DND-41 (cell line): ENCODE measurements at regions not wholly inside any gene's neighbourhood (a gene's known extent, or its start where the extent isn't known, plus 50 kb on each side); places are given as distances from the start of the nearest gene placed in this dataset.

Experiments
- ATAC-seq: fragments of 200-7000 bp; cut with Tn5 transposase; 3 replicates; pipeline ENCODE4 v1.9.1; 2021; ENCODE audit warnings: low read depth; ENCODE audit not compliant: insufficient read depth
- DNase-seq: peaks from one replicate; pipeline ENCODE4 v3.0.0-alpha.2; 2020
- H2AFZ ChIP-seq: 2 replicates; pipeline ENCODE4 v1.6.0; 2012; ENCODE audit warnings: low read depth, low read length
- H3K27ac ChIP-seq: 2 replicates; pipeline ENCODE4 v1.5.1; 2012; ENCODE audit warnings: low read length, inconsistent platforms
- H3K27me3 ChIP-seq: fragments of 200-600 bp; sonication (generic); 2 replicates; pipeline ENCODE4 v1.6.0; 2012; ENCODE audit warnings: low read length, mild to moderate bottlenecking, inconsistent platforms; ENCODE audit not compliant: insufficient read depth, poor library complexity
- H3K36me3 ChIP-seq: 2 replicates; pipeline ENCODE4 v1.5.1; 2012; ENCODE audit warnings: low read length, inconsistent platforms; ENCODE audit not compliant: insufficient read depth
- H3K4me1 ChIP-seq: 2 replicates; pipeline ENCODE4 v1.5.1; 2012; ENCODE audit warnings: mild to moderate bottlenecking, low read length; ENCODE audit not compliant: insufficient read depth
- H3K4me2 ChIP-seq: 2 replicates; pipeline ENCODE4 v1.6.0; 2012; ENCODE audit warnings: mild to moderate bottlenecking, moderate library complexity, low read length, inconsistent platforms; ENCODE audit not compliant: insufficient read depth
- H3K4me3 ChIP-seq, 2 experiments: fragments of 200-600 bp in 1 of 2; shearing (Covaris generic) in 1 of 2; 2 replicates each; pipeline ENCODE4 v1.5.1; 2012 to 2016; ENCODE audit warnings: inconsistent platforms in 2 of 2, low read length in 2 of 2, mild to moderate bottlenecking in 2 of 2, low read depth in 1 of 2, moderate library complexity in 1 of 2
- H3K79me2 ChIP-seq: 2 replicates; pipeline ENCODE4 v1.6.0; 2012; ENCODE audit warnings: low read length, inconsistent platforms; ENCODE audit not compliant: insufficient read depth
- H3K9ac ChIP-seq: 2 replicates; pipeline ENCODE4 v1.6.0; 2012; ENCODE audit warnings: low read depth, mild to moderate bottlenecking, inconsistent platforms, low read length, moderate library complexity
- H3K9me3 ChIP-seq: 2 replicates; pipeline ENCODE4 v1.5.1; 2012; ENCODE audit warnings: low read length, moderate library complexity, mild to moderate bottlenecking, inconsistent platforms; ENCODE audit not compliant: insufficient read depth, severe bottlenecking
- H4K20me1 ChIP-seq: 2 replicates; pipeline ENCODE4 v1.6.0; 2012; ENCODE audit warnings: low read length; ENCODE audit not compliant: insufficient read depth
- CTCF ChIP-seq: IDR thresholded peaks from 2 replicates; pipeline ENCODE4 v1.5.1; 2012; ENCODE audit warnings: borderline replicate concordance, low read length, moderate library complexity, mild to moderate bottlenecking; ENCODE audit not compliant: poor library complexity, severe bottlenecking; ENCODE audit errors: extremely low read depth
- EZH2 ChIP-seq: IDR thresholded peaks from 3 replicates; pipeline ENCODE4 v1.6.1; 2012; ENCODE audit warnings: borderline replicate concordance, low read depth, mild to moderate bottlenecking, moderate library complexity, low read length, inconsistent platforms; ENCODE audit not compliant: severe bottlenecking

GRCh38 chr2:228348516-228349064 is 167.1 kb upstream of the SPHKAP start:
- H3K79me2 ChIP-seq, result no peaks in the 10 kb centered on the region
- no peak for ATAC-seq
- H3K9ac ChIP-seq, result no peak overlapping the region
- no peaks in the 10 kb centered on the region for H3K36me3 ChIP-seq
- no peak overlapping the region for H3K4me3 ChIP-seq
- no peak overlapping the region for H3K4me2 ChIP-seq
- no peak overlapping the region for H2AFZ ChIP-seq
- H3K9me3 ChIP-seq, result no peaks in the 10 kb centered on the region
- no peak overlapping the region for H3K27ac ChIP-seq
- H4K20me1 ChIP-seq, result no peaks in the 10 kb centered on the region
- no peaks in the 10 kb centered on the region for H3K27me3 ChIP-seq
- H3K4me1 ChIP-seq, result no peaks in the 10 kb centered on the region
- TF ChIP-seq CTCF (no peak), EZH2 (no peak)
- DNase-seq, result no peak

- DNase-seq (no peak), ATAC-seq (no peak)
- Histone ChIP-seq H3K27ac (no peak overlapping the region), H3K9me3 (no peaks in the 10 kb centered on the region), H3K4me2 (no peak overlapping the region), H3K4me3 (no peak overlapping the region), H3K27me3 (no peaks in the 10 kb centered on the region), H3K79me2 (no peaks in the 10 kb centered on the region), H3K9ac (no peak overlapping the region), H3K36me3 (no peaks in the 10 kb centered on the region), H2AFZ (no peak overlapping the region), H4K20me1 (no peaks in the 10 kb centered on the region), H3K4me1 (no peaks in the 10 kb centered on the region)
- TF ChIP-seq EZH2, result no peak
- TF ChIP-seq CTCF, result no peak
These were observed 163.0 kb upstream of the SPHKAP start for GRCh38 chr2:228344531-228344930.

- Histone ChIP-seq H3K36me3 (no peaks in the 10 kb centered on the region), H3K27me3 (no peaks in the 10 kb centered on the region), H3K9me3 (peaks cover 2% of the 10 kb centered on the region), H3K79me2 (no peaks in the 10 kb centered on the region), H3K4me2 (no peak overlapping the region), H3K4me1 (no peaks in the 10 kb centered on the region), H3K4me3 (no peak overlapping the region), H3K27ac (no peak overlapping the region), H2AFZ (no peak overlapping the region), H3K9ac (no peak overlapping the region), H4K20me1 (no peaks in the 10 kb centered on the region)
- TF ChIP-seq CTCF (no peak), EZH2 (no peak)
- ATAC-seq, result no peak
- no peak for DNase-seq
These were observed 158.0 kb upstream of the SPHKAP start for GRCh38 chr2:228339525-228339924.

- H3K79me2 ChIP-seq, result no peaks in the 10 kb centered on the region
- no peak for ATAC-seq
- TF ChIP-seq EZH2 (no peak), CTCF (no peak)
These were observed 152.7 kb upstream of the SPHKAP start for GRCh38 chr2:228334180-228334579.

More at GRCh38 chr2:228334180-228334579, 152.7 kb upstream of the SPHKAP start:
- H3K27me3 ChIP-seq, result no peaks in the 10 kb centered on the region
- H4K20me1 ChIP-seq, result no peaks in the 10 kb centered on the region
- H3K4me3 ChIP-seq, result no peak overlapping the region
- H3K9me3 ChIP-seq, result peaks cover 2% of the 10 kb centered on the region
- no peaks in the 10 kb centered on the region for H3K36me3 ChIP-seq
- no peak overlapping the region for H3K4me2 ChIP-seq
- no peaks in the 10 kb centered on the region for H3K4me1 ChIP-seq
- no peak for DNase-seq
- H3K27ac ChIP-seq, result no peak overlapping the region
- H2AFZ ChIP-seq, result no peak overlapping the region
- H3K9ac ChIP-seq, result no peak overlapping the region
